Ammon's horn (tissue), 1 donor: ENCODE measurements at regions not wholly inside any gene's neighbourhood (a gene's known extent, or its start where the extent isn't known, plus 50 kb on each side); places are given as distances from the start of the nearest gene placed in this dataset.
A peak's percentile ranks its signal among the peaks of the same experiment; 100 is the strongest.
"Not testable (repeated sequence)": the region's sequence is repeated elsewhere in the genome, so short reads cannot be mapped to it uniquely, and the experiment has no call there.

Source experiments
- DNase-seq: peaks from one replicate; pipeline ENCODE4 v3.0.0-alpha.2; 2016; ENCODE audit warnings: low spot score

- not testable (repeated sequence) for DNase-seq
Observed at GRCh38 chr17:45585794-45586650, 95.5 kb upstream of the PLEKHM1 start.

GRCh38 chr17:45586651-45586934 lies 96.1 kb upstream of the PLEKHM1 start:
- DNase-seq: not testable (repeated sequence)

DNA sequence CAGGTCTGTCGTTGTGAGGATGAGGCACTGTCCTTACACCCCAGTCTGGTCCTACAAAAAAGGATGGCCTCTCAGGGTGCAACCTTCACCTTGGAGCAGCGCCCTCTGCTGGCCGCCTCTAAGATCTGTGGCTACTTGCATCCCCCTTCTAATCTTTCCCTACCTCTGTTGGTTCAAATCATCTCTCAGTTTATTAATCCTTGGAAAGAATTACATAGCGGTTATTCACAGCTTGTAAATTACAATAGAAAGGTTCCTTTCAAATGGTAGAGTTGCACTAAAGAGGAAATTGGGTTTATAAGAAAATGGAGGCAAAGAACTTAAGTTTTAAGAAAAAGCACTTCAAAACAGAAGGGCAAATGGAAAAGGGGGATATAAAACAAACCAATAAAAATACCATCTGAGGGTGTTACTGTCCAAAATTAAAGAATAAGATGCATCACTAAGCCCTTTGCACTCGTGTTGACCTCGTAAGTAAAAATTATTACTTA lies 102.0 kb upstream of the PLEKHM1 start:
- peak; percentile 80 for DNase-seq

- DNase-seq: not testable (repeated sequence)
Observed at GRCh38 chr17:45596347-45596746, 105.8 kb upstream of the PLEKHM1 start.

DNA sequence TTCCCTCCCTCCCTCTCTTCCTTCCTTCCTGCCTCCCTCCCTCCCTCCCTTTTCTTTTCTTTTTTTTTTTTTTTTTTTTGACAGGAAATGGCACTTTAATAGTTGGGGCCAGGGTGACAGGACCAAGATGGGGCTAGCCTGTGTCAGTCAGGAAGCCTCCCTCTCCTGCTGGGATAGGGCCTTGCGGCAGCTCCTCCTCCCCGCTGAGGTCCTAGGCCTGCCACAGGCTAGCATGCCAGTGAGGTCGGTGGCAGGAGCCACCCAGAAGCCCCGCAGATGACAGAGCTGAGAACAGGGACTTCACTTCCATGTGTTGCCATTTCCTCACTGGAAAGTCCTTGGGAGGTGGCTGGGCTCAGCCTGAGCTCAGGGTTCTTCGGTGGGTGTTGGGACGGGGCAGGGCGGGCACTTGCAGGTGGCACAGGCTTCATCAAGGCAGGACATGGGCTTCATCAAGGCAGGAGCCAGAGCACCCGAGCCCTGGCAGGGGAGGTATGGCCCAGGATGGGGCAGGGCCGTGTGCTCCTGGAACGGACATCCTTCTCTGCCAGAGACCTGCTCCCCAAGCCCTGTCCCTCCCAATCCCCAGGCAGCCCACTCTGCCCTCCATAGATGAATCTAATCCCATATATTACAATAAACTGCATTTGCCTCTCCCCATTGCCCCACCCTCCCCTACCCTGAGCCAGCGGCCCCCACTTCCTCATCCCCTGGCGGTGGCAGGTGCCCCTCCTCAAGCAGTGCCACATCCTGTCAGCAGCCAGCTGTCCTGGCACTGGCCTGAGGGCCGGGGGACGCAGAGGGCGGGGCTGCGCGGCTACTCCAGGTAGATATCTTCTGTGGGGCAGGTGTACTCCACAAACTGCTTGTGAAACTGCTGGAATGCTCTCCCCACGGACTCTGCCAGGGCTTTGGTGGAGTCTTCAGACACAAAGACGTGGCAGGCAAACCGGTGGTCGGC lies 109.8 kb upstream of the PLEKHM1 start:
- DNase-seq: not testable (repeated sequence)

- not testable (repeated sequence) for DNase-seq
Observed at GRCh38 chr17:45601013-45601412, 110.5 kb upstream of the PLEKHM1 start.

- not testable (repeated sequence) for DNase-seq
Observed at GRCh38 chr17:45601605-45602539, 111.4 kb upstream of the PLEKHM1 start.

- not testable (repeated sequence) for DNase-seq
Observed at GRCh38 chr17:45605751-45606150, 115.2 kb upstream of the PLEKHM1 start.

DNA sequence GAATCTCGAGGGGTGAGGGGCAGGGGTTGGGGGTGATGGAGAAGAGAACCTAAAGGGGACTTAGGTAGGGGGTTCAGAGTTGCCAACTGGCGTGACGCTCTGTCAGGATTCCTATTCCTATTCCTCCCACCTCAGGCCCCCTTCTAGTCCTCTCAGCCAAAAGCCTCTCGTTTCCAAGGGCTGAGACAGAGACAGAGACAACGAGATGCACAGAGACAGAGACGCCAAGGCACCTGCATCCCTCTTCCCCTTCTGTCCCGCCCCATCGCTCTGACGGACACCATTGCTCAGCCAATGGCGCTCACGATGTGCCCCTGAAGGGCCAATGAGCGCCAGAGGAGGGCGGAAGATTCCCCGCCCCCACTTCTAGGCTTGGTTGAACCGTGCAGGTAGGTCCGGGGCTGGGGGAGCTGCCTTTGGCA lies 129.5 kb upstream of the PLEKHM1 start:
- DNase-seq: peak; percentile 84

DNA sequence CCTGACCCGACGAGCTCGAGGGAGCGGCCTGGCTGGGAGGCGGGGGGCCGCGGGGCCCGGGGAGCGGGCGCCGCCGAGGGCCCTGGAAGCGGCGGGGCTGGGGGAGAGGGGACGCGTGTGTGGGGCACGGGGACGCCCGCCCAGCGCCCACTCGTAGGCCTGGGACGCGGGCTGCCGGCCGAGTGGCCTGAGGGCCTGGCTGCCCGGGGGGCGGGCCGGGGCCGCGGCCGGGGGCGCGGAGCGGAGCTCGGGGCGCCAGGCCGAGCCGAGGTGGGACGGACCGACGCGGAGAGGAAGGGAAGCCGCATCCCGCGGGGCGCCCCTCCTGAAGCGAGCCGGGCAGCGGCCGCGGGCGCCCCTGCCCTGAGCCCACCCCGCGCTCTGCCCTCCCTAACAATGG lies 129.9 kb upstream of the PLEKHM1 start:
- DNase-seq: not testable (repeated sequence)

- DNase-seq: not testable (repeated sequence)
Observed at GRCh38 chr17:45621087-45621486, 130.6 kb upstream of the PLEKHM1 start.

- not testable (repeated sequence) for DNase-seq
Observed at GRCh38 chr17:45622295-45622694, 131.8 kb upstream of the PLEKHM1 start.

DNA sequence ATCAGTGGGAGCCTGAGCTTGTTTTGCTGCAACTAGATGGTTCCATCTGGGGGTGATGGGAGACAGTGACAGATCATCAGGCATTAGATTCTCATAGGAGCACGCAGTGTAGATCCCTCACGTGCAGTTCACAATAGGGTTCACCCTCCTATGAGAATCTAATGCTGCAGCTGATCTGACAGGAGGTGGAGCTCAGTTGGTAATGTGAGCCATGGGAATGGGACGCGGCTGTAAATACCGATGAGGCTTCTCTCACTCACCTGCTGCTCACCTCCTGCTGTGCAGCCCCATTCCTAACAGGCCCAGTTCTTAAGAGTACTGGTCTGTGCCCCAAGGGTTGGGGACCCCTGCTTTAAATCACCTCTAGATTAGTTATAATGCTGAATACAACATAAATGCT lies 137.5 kb upstream of the PLEKHM1 start:
- DNase-seq: no peak

GRCh38 chr17:45631941-45632340 lies 141.4 kb upstream of the PLEKHM1 start:
- DNase-seq: no peak

- no peak for DNase-seq
Observed at GRCh38 chr17:45639297-45639849, 144.7 kb upstream of the CRHR1 start.

GRCh38 chr17:45640141-45640850 lies 143.8 kb upstream of the CRHR1 start:
- DNase-seq: peak; percentile 90

DNA sequence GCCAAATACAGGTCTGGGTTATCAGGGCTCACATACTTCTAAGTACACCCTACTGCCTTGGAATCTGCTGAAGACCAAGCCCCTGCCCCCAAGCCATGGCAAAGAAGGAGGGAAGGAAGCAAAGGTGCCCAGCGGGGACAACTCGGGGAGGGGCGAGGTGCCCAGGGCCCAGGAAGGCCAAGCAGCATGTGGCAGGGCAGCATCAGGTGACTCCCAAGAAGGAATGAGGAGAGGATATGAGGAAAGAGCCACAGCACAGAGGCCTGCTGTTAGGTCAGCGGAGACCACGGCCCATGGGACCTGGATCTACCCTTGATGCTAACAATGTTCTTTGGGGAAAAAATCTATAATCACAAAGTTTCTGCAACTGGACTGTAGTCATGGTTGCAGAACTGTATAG lies 142.6 kb upstream of the CRHR1 start:
- no peak for DNase-seq

DNA sequence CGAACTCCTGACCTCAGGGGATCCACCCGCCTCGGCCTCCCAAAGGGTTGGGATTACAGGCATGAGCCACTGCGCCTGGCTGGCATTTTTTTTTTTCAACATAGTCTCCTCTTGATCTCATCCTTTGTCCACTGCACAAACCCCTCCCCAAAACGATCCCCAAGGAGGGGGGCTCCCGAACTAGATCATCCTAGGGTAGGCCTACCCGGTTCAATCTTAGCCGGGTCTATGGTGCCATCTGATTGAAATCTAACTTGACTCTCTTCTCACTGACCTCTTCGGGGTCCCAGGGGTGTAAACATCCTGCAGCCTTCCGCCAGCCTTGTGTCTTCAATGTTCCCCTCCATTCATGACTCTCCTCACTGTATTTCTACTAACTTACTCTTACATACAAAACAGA lies 140.5 kb upstream of the CRHR1 start:
- DNase-seq: no peak

- DNase-seq: not testable (repeated sequence)
Observed at GRCh38 chr17:45644637-45645036, 139.5 kb upstream of the CRHR1 start.

- no peak for DNase-seq
Observed at GRCh38 chr17:45645330-45645729, 138.8 kb upstream of the CRHR1 start.
